Upper lobe of left lung (tissue), 4 donors: ENCODE measurements at regions not wholly inside any gene's neighbourhood (a gene's known extent, or its start where the extent isn't known, plus 50 kb on each side); places are given as distances from the start of the nearest gene placed in this dataset.

ENCODE experiments used
- CTCF ChIP-seq, 6 experiments: fragments of 450-650 bp in 4 of 6; fragments of 200-600 bp in 2 of 6; sonication (generic) in 2 of 6; IDR thresholded peaks; one replicate each; pipeline ENCODE4 v1.5.1; 2016 to 2019; ENCODE audit warnings: antibody characterized with exemption in 6 of 6
- EP300 ChIP-seq, 4 donors: sonication (generic); formaldehyde crosslinking; IDR thresholded peaks; one replicate each; pipeline ENCODE4 v1.5.1; 2017; ENCODE audit warnings: antibody characterized with exemption in 4 of 4, control low read depth in 2 of 4
- POLR2A ChIP-seq, 4 donors: fragments of 450-650 bp; IDR thresholded peaks; one replicate each; pipeline ENCODE4 v1.5.1; 2016 to 2017; ENCODE audit warnings: antibody characterized with exemption in 4 of 4, mild to moderate bottlenecking in 2 of 4
- POLR2AphosphoS5 ChIP-seq, 2 donors: sonication (generic); formaldehyde crosslinking; IDR thresholded peaks; one replicate each; pipeline ENCODE4 v1.5.1; 2017; ENCODE audit warnings: antibody characterized with exemption in 2 of 2

GRCh38 chr2:136714452-136714951 is 50.8 kb upstream of the THSD7B start:
- TF ChIP-seq EP300 (IDR thresholded peaks at IDR 0.05): no peak
- no peak for TF ChIP-seq CTCF (IDR thresholded peaks at IDR 0.05)
- no peak for TF ChIP-seq POLR2AphosphoS5 (IDR thresholded peaks at IDR 0.05)
- no peak for TF ChIP-seq POLR2A (IDR thresholded peaks at IDR 0.05)
